Thoracic aorta (tissue), 2 donors: ENCODE measurements at regions not wholly inside any gene's neighbourhood (a gene's known extent, or its start where the extent isn't known, plus 50 kb on each side); places are given as distances from the start of the nearest gene placed in this dataset.

Experiments used
- ATAC-seq: fragments of 150-250 bp; one replicate; pipeline ENCODE4 v1.8.0; 2017; ENCODE audit warnings: low read depth; ENCODE audit not compliant: insufficient number of reproducible peaks, low FRiP score
- DNase-seq: peaks from one replicate; pipeline ENCODE4 v3.0.0-alpha.2; 2020; ENCODE audit warnings: low spot score
- H3K27ac ChIP-seq, 2 donors: fragments of 200-600 bp; sonication (generic); 1 replicate in 1 of 2; 2 replicates in 1 of 2; pipeline ENCODE4 v1.5.1; 2016; ENCODE audit warnings: mild to moderate bottlenecking in 2 of 2, moderate library complexity in 2 of 2
- H3K27me3 ChIP-seq: fragments of 200-600 bp; sonication (generic); replicated peaks from 2 replicates; pipeline ENCODE4 v1.6.0; 2016; ENCODE audit warnings: mild to moderate bottlenecking; ENCODE audit not compliant: insufficient read depth
- H3K36me3 ChIP-seq: fragments of 200-600 bp; sonication (generic); one replicate; pipeline ENCODE4 v1.5.1; 2016
- H3K4me1 ChIP-seq, 2 donors: fragments of 200-600 bp; sonication (generic); 1 replicate in 1 of 2; 2 replicates in 1 of 2; pipeline versions ENCODE4 v1.5.1 to v1.6.0; 2016; ENCODE audit warnings: low read depth in 2 of 2, mild to moderate bottlenecking in 1 of 2; ENCODE audit not compliant: control insufficient read depth in 1 of 2
- H3K4me3 ChIP-seq: fragments of 200-600 bp; sonication (generic); 2 replicates; pipeline ENCODE4 v1.5.1; 2016; ENCODE audit warnings: mild to moderate bottlenecking
- H3K9me3 ChIP-seq: fragments of 200-600 bp; sonication (generic); 2 replicates; pipeline ENCODE4 v1.5.1; 2016
- CTCF ChIP-seq: fragments of 200-600 bp; sonication (generic); IDR thresholded peaks from one replicate; pipeline ENCODE4 v1.5.1; 2019; ENCODE audit warnings: antibody characterized with exemption

- TF ChIP-seq CTCF, result no peak
- no peaks in the 10 kb centered on the region for H3K4me1 ChIP-seq
- ATAC-seq, result no peak
Measured at GRCh38 chr17:71409712-71410111, 711.1 kb upstream of the SOX9 start.

DNA sequence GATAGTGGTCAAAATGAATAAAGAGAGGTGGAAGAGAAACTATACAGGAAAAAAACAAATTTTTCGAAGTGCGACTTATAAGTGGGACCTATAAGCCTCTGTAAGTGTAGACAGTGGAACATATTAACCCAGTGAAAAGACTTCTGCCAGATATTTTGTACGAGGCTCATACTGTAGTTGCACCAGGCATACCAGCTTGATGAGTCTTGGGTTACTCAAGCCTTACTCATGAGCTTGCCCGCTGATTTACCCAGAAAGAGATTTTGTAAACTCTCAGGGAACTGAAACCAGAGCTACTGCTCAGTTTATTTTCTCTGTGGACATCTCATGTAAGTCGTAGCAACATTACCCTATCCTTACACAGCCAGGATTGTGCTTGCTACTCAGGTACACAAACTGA, 708.0 kb upstream of the SOX9 start:
- Histone ChIP-seq H3K9me3 (no peaks in the 10 kb centered on the region), H3K36me3 (no peaks in the 10 kb centered on the region), H3K4me3 (no peak overlapping the region), H3K27me3 (no peaks in the 10 kb centered on the region), H3K27ac (no peak overlapping the region), H3K4me1 (no peaks in the 10 kb centered on the region)
- ATAC-seq, result no peak
- DNase-seq, result no peak
- TF ChIP-seq CTCF, result no peak

More at GRCh38 chr17:71409712-71410111, 711.1 kb upstream of the SOX9 start:
- no peak for DNase-seq
- Histone ChIP-seq H3K36me3 (no peaks in the 10 kb centered on the region), H3K27me3 (no peaks in the 10 kb centered on the region), H3K27ac (no peak overlapping the region), H3K9me3 (no peaks in the 10 kb centered on the region), H3K4me3 (no peak overlapping the region)

DNA sequence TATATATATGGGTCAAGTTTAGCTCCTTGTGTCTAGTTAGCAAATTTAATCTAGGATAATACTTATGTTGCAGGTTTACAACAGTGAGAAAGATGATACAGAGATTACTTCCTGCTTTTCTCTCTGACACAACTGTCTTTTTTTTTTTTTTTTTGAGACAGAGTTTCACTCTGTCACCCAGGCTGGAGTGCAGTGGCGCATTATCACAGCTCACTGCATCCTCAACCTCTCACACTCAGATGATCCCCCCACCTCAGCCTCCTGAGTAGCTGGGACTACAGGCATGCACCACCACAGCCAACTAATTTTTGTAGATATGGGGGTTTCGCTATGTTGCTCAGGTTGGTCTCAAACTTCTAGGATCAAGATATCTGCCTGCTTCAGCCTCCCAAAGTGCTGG, 706.9 kb upstream of the SOX9 start:
- no peak for DNase-seq
- H3K27ac ChIP-seq, result no peak overlapping the region
- no peak for ATAC-seq

GRCh38 chr17:71417142-71417541, 703.7 kb upstream of the SOX9 start:
- Histone ChIP-seq H3K27ac (no peak overlapping the region), H3K4me1 (no peaks in the 10 kb centered on the region), H3K36me3 (no peaks in the 10 kb centered on the region), H3K27me3 (no peaks in the 10 kb centered on the region), H3K4me3 (no peak overlapping the region), H3K9me3 (no peaks in the 10 kb centered on the region)
- no peak for TF ChIP-seq CTCF
- ATAC-seq (no peak), DNase-seq (no peak)

More for the DNA sequence above, 706.9 kb upstream of the SOX9 start:
- Histone ChIP-seq H3K9me3 (no peaks in the 10 kb centered on the region), H3K36me3 (no peaks in the 10 kb centered on the region), H3K27me3 (no peaks in the 10 kb centered on the region), H3K4me3 (no peak overlapping the region), H3K4me1 (no peaks in the 10 kb centered on the region)
- no peak for TF ChIP-seq CTCF

GRCh38 chr17:71422968-71423367, 697.9 kb upstream of the SOX9 start:
- Histone ChIP-seq H3K27ac (no peak overlapping the region), H3K27me3 (no peaks in the 10 kb centered on the region), H3K4me1 (no peaks in the 10 kb centered on the region), H3K36me3 (no peaks in the 10 kb centered on the region), H3K9me3 (no peaks in the 10 kb centered on the region), H3K4me3 (no peak overlapping the region)
- DNase-seq, result no peak
- no peak for ATAC-seq
- TF ChIP-seq CTCF, result no peak
